A673 (cell line): ENCODE measurements at regions not wholly inside any gene's neighbourhood (a gene's known extent, or its start where the extent isn't known, plus 50 kb on each side); places are given as distances from the start of the nearest gene placed in this dataset.

ENCODE experiments used
- CTCF ChIP-seq: fragments of 300-800, 200-600 bp; sonication (generic); conservative IDR thresholded peaks from 2 replicates; pipeline ENCODE4 v1.5.1; 2017; ENCODE audit warnings: low read depth, mild to moderate bottlenecking, antibody characterized with exemption, low read length, moderate library complexity, mixed read lengths
- EZH2 ChIP-seq: fragments of 200-600 bp; sonication (generic); IDR thresholded peaks from 2 replicates; pipeline ENCODE4 v1.6.1; 2017; ENCODE audit warnings: borderline replicate concordance, low read depth, mild to moderate bottlenecking, mixed read lengths, antibody characterized with exemption, low read length; ENCODE audit not compliant: poor library complexity, severe bottlenecking

- TF ChIP-seq CTCF (no peak), EZH2 (no peak)
Observed at GRCh38 chr3:80592792-80593191, 825.0 kb upstream of the ROBO1 start.
